SK-N-SH (cell line): ENCODE measurements at regions not wholly inside any gene's neighbourhood (a gene's known extent, or its start where the extent isn't known, plus 50 kb on each side); places are given as distances from the start of the nearest gene placed in this dataset.

Source experiments
- CTCF ChIA-PET: fragments of 300-600, 350-600 bp; formaldehyde crosslinking; extraction: SDS; loops from one replicate; lab custom pipeline; 2021; lab: Yijun Ruan, JAX
- POLR2A ChIA-PET: fragments of 350-600 bp; sonication (Branson Sonifier 250); formaldehyde crosslinking; extraction: SDS; loops from one replicate; lab custom pipeline; 2020; ENCODE audit warnings: antibody characterized with exemption, inconsistent platforms; lab: Yijun Ruan, JAX
- DNase-seq: peaks from one replicate; pipeline ENCODE4 v3.0.0; 2012
- H2AFZ ChIP-seq: fragments of 200-600 bp; sonication (generic); 2 replicates; pipeline ENCODE4 v1.8.1; 2016; ENCODE audit warnings: antibody characterized with exemption, mild to moderate bottlenecking, low read depth
- H3F3A ChIP-seq: fragments of 200-600 bp; sonication (generic); replicated peaks from 2 replicates; pipeline ENCODE3; 2016; ENCODE audit warnings: antibody characterized with exemption, mild to moderate bottlenecking; ENCODE audit not compliant: insufficient read depth
- H3K27ac ChIP-seq, 2 experiments: fragments of 200-500 bp in 1 of 2; fragments of 200-600 bp in 1 of 2; sonication (Bioruptor generic) in 1 of 2; sonication (generic), shearing (Covaris generic) in 1 of 2; 2 replicates each; pipeline versions ENCODE4 v1.5.1 to v1.6.1; 2014 to 2016; ENCODE audit warnings: low read depth in 2 of 2, inconsistent platforms in 1 of 2, low read length in 1 of 2, mild to moderate bottlenecking in 1 of 2, mixed read lengths in 1 of 2
- H3K27me3 ChIP-seq: fragments of 200-600 bp; sonication (generic), shearing (Covaris generic); 2 replicates; pipeline ENCODE4 v1.6.1; 2016; ENCODE audit warnings: mixed run types; ENCODE audit not compliant: insufficient read depth
- H3K36me3 ChIP-seq, 2 experiments: fragments of 200-500 bp in 1 of 2; fragments of 200-600 bp in 1 of 2; sonication (Bioruptor generic) in 1 of 2; sonication (generic) in 1 of 2; replicated peaks in 1 of 2; 2 replicates each; pipeline versions ENCODE3 to v1.5.1; 2014 to 2016; ENCODE audit warnings: low read length in 1 of 2, mild to moderate bottlenecking in 1 of 2; ENCODE audit not compliant: insufficient read depth in 2 of 2, control insufficient read depth in 1 of 2
- H3K4me1 ChIP-seq, 2 experiments: fragments of 200-500 bp in 1 of 2; fragments of 200-600 bp in 1 of 2; sonication (Bioruptor generic) in 1 of 2; sonication (generic), shearing (Covaris generic) in 1 of 2; 2 replicates each; pipeline versions ENCODE4 v1.5.1 to v1.6.1; 2014 to 2016; ENCODE audit warnings: low read depth in 1 of 2, low read length in 1 of 2, mixed run types in 1 of 2; ENCODE audit not compliant: insufficient read depth in 2 of 2, control insufficient read depth in 1 of 2
- H3K4me2 ChIP-seq: fragments of 200-600 bp; sonication (generic), shearing (Covaris generic); 2 replicates; pipeline ENCODE4 v1.6.1; 2017; ENCODE audit warnings: mixed run types
- H3K4me3 ChIP-seq, 2 experiments: fragments of 200-500 bp in 1 of 2; fragments of 200-600 bp in 1 of 2; sonication (Bioruptor generic) in 1 of 2; sonication (generic), shearing (Covaris generic) in 1 of 2; 2 replicates each; pipeline versions ENCODE4 v1.5.1 to v1.8.1; 2014 to 2016; ENCODE audit warnings: low read depth in 2 of 2, inconsistent platforms in 1 of 2, low read length in 1 of 2, mild to moderate bottlenecking in 1 of 2, mixed read lengths in 1 of 2, moderate library complexity in 1 of 2
- H3K79me2 ChIP-seq: fragments of 200-600 bp; sonication (generic); 2 replicates; pipeline ENCODE4 v1.8.1; 2017; ENCODE audit warnings: mild to moderate bottlenecking; ENCODE audit not compliant: insufficient read depth
- H3K9ac ChIP-seq: fragments of 200-600 bp; sonication (generic); 2 replicates; pipeline ENCODE4 v1.6.1; 2017; ENCODE audit warnings: mixed run types
- H3K9me2 ChIP-seq: fragments of 200-600 bp; sonication (generic); 2 replicates; pipeline ENCODE4 v1.6.1; 2017; ENCODE audit warnings: mixed run types
- H3K9me3 ChIP-seq: fragments of 200-600 bp; sonication (generic); 2 replicates; pipeline ENCODE4 v1.6.1; 2017; ENCODE audit warnings: mixed run types, mild to moderate bottlenecking, moderate library complexity
- H4K20me1 ChIP-seq: fragments of 200-600 bp; sonication (generic); 2 replicates; pipeline ENCODE4 v1.6.1; 2017; ENCODE audit warnings: mild to moderate bottlenecking, mixed run types; ENCODE audit not compliant: insufficient read depth
- ELF1 ChIP-seq: IDR thresholded peaks from 2 replicates; pipeline ENCODE4 v1.4.0; 2012
- EP300 ChIP-seq, 2 experiments: IDR thresholded peaks; 2 replicates each; pipeline versions ENCODE4 v1.4.0 to v1.6.1; 2012; ENCODE audit warnings: borderline replicate concordance in 1 of 2, low read depth in 1 of 2, low read length in 1 of 2
- FOXJ3 ChIP-seq: sonication (generic); formaldehyde crosslinking; IDR thresholded peaks from 2 replicates; pipeline ENCODE4 v1.5.1; 2020; ENCODE audit warnings: mild to moderate bottlenecking, missing genetic modification reagents
- FOXM1 ChIP-seq: IDR thresholded peaks from 2 replicates; pipeline ENCODE4 v1.4.0; 2012; ENCODE audit warnings: low read depth, mild to moderate bottlenecking
- GABPA ChIP-seq: IDR thresholded peaks from 2 replicates; pipeline ENCODE4 v1.4.0; 2012; ENCODE audit warnings: low read depth, mild to moderate bottlenecking
- GATA2 ChIP-seq: sonication (generic); formaldehyde crosslinking; IDR thresholded peaks from 2 replicates; pipeline ENCODE4 v1.5.0; 2020; ENCODE audit warnings: mild to moderate bottlenecking, missing genetic modification reagents
- JUND ChIP-seq: IDR thresholded peaks from 2 replicates; pipeline ENCODE4 v1.4.0; 2012
- MEF2A ChIP-seq: IDR thresholded peaks from 2 replicates; pipeline ENCODE4 v1.4.0; 2012; ENCODE audit warnings: low read depth, borderline replicate concordance
- NRF1 ChIP-seq: IDR thresholded peaks from 2 replicates; pipeline ENCODE4 v1.6.1; 2012; ENCODE audit warnings: low read depth, mild to moderate bottlenecking, low read length
- PBX3 ChIP-seq: IDR thresholded peaks from 2 replicates; pipeline ENCODE4; 2012
- RAD21 ChIP-seq: IDR thresholded peaks from 2 replicates; pipeline ENCODE4 v1.6.1; 2012; ENCODE audit warnings: mild to moderate bottlenecking, low read length
- TAF1 ChIP-seq: IDR thresholded peaks from 2 replicates; pipeline ENCODE4 v1.6.1; 2012; ENCODE audit warnings: low read depth, mild to moderate bottlenecking, low read length, moderate library complexity, borderline replicate concordance
- TCF12 ChIP-seq: IDR thresholded peaks from 2 replicates; pipeline ENCODE4 v1.4.0; 2012
- YY1 ChIP-seq: IDR thresholded peaks from 2 replicates; pipeline ENCODE4 v1.4.0; 2012; ENCODE audit warnings: low read depth, mild to moderate bottlenecking
- WGBS: methylation state at CpG from one replicate; pipeline ENCODE4 v1.1.6; 2017; ENCODE audit warnings: low lambda C conversion rate; 5-methylcytosine and 5-hydroxymethylcytosine counted together
- TF ChIP-seq, protein P1 (sequence below): fragments of 150-350 bp; IDR thresholded peaks from 2 replicates; pipeline ENCODE4 v1.6.1; 2017; ENCODE audit warnings: antibody characterized with exemption, low read length, low read depth, borderline replicate concordance
- TF ChIP-seq, protein P2 (sequence below): fragments of 200-600 bp; sonication (generic); IDR thresholded peaks from 2 replicates; pipeline ENCODE4 v1.6.1; 2017; ENCODE audit warnings: antibody characterized with exemption, mild to moderate bottlenecking, moderate library complexity
- TF ChIP-seq, protein P3 (sequence below): IDR thresholded peaks from 2 replicates; pipeline ENCODE4 v1.4.0; 2012; ENCODE audit warnings: low read depth, borderline replicate concordance

- Histone ChIP-seq H3K27ac (no peak overlapping the region), H3K4me3 (no peak overlapping the region), H3K36me3 (no peaks in the 10 kb centered on the region), H3K4me1 (no peaks in the 10 kb centered on the region), H3F3A (no peaks in the 10 kb centered on the region), H3K9me2 (no peaks in the 10 kb centered on the region), H3K27me3 (peaks cover 9% of the 10 kb centered on the region; the same call in 1 of the 2 replicates), H3K9ac (no peak overlapping the region), H4K20me1 (no peaks in the 10 kb centered on the region), H2AFZ (no peak overlapping the region), H3K79me2 (no peaks in the 10 kb centered on the region), H3K4me2 (no peak overlapping the region), H3K9me3 (peaks cover 4% of the 10 kb centered on the region; the same call in 1 of the 2 replicates)
- 56% methylated on average over 4 of the region's 4 CpGs for WGBS
- DNase-seq, result no peak
- TF ChIP-seq TAF1, result no peak
- TF ChIP-seq, protein P1, sequence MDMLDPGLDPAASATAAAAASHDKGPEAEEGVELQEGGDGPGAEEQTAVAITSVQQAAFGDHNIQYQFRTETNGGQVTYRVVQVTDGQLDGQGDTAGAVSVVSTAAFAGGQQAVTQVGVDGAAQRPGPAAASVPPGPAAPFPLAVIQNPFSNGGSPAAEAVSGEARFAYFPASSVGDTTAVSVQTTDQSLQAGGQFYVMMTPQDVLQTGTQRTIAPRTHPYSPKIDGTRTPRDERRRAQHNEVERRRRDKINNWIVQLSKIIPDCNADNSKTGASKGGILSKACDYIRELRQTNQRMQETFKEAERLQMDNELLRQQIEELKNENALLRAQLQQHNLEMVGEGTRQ, result no peak
- TF ChIP-seq, protein P2, sequence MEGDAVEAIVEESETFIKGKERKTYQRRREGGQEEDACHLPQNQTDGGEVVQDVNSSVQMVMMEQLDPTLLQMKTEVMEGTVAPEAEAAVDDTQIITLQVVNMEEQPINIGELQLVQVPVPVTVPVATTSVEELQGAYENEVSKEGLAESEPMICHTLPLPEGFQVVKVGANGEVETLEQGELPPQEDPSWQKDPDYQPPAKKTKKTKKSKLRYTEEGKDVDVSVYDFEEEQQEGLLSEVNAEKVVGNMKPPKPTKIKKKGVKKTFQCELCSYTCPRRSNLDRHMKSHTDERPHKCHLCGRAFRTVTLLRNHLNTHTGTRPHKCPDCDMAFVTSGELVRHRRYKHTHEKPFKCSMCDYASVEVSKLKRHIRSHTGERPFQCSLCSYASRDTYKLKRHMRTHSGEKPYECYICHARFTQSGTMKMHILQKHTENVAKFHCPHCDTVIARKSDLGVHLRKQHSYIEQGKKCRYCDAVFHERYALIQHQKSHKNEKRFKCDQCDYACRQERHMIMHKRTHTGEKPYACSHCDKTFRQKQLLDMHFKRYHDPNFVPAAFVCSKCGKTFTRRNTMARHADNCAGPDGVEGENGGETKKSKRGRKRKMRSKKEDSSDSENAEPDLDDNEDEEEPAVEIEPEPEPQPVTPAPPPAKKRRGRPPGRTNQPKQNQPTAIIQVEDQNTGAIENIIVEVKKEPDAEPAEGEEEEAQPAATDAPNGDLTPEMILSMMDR, result no peak
- TF ChIP-seq EP300 (IDR thresholded peaks at IDR 0.05; ENCODE audit: borderline replicate concordance in 1 of 2, low read depth in 1 of 2, low read length in 1 of 2), result no peak
- TF ChIP-seq JUND, result no peak
- TF ChIP-seq RAD21, result no peak
- TF ChIP-seq ELF1, result no peak
- no peak for TF ChIP-seq FOXM1
- TF ChIP-seq FOXJ3, result no peak
- TF ChIP-seq GATA2 (CRISPR knock-in tag), result no peak
- no peak for TF ChIP-seq MEF2A
- no peak for TF ChIP-seq TCF12
- no peak for TF ChIP-seq YY1
- TF ChIP-seq, protein P3, sequence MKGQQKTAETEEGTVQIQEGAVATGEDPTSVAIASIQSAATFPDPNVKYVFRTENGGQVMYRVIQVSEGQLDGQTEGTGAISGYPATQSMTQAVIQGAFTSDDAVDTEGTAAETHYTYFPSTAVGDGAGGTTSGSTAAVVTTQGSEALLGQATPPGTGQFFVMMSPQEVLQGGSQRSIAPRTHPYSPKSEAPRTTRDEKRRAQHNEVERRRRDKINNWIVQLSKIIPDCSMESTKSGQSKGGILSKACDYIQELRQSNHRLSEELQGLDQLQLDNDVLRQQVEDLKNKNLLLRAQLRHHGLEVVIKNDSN, result no peak
- TF ChIP-seq NRF1, result no peak
- no peak for TF ChIP-seq GABPA
- TF ChIP-seq PBX3, result no peak
- ChIA-PET CTCF (interaction anchor here (0.6 to 1.0 kb wide), 2 partner anchors 121 to 1655 kb away, joined by 3 read pairs; partner anchors contain the start of gene EPHB3), POLR2A (no interaction called here)
Observed at GRCh38 chr3:184440151-184440550, 60.3 kb downstream of the CHRD start.
